GM19240 (cell line): ENCODE measurements at regions not wholly inside any gene's neighbourhood (a gene's known extent, or its start where the extent isn't known, plus 50 kb on each side); places are given as distances from the start of the nearest gene placed in this dataset.

ENCODE experiments used
- DNase-seq: peaks from one replicate; pipeline ENCODE4 v3.0.0; 2011; ENCODE audit warnings: low spot score; ENCODE audit not compliant: insufficient read length

DNA sequence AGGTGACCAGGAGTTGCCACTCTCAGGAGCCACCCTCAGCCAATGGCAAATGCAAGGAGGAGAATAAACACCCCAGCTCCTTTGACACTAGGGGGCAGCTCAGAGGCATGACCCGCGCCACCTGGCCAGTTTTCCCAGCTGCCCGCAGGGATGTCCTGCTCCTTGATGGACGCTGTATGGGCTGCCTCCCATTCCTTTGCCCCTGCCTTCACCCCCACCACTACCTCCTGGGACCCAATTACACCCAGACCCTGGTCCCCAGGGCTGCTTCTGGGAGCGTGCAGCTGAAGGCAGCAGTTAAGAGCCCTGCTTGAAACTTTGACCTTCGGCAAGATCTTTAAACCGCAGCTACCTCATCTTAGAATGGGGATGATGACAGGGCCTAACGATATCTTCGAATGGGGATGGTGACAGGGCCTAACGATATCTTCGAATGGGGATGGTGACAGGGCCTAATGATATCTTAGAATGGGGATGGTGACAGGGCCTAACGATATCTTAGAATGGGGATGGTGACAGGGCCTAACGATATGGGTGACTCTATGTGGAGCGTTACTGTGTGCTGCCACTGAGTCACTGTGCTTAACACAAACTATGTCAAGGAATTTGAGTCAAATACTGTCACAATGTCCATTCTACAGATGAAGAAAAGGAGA lies 163.0 kb upstream of the KAZN start:
- no peak for DNase-seq

- DNase-seq, result no peak
Observed at GRCh38 chr1:14437417-14437918, 161.0 kb upstream of the KAZN start.

DNA sequence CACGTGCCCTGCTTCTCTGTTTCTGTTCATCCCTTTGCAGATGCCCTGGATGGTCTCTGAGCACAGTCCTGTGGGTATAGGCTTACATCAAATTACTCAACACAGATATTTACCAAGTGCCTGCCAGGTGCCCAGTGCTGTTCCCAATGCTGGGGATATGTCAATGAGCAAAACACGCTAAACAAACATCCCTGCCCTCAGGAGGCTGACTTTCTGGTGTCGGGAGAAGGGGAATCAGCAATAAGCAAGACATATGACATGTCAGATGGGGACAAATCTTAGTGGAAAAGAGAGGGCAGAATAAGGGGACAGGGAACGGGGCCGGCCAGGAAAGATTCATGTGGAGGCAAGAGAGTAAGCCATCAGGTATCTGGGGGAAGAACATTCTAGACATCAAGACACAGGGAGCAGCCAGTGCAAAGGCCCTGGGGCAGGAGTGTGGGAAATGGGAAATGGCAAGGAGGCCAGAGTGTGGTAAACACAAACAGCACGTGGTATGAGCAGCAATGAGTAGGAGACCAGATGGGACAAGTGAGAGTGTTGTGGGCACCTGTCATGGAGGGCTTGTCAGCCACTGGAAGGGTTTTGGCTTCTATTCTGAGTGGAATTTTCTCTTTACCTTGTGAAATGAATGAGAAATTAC lies 160.2 kb upstream of the KAZN start:
- DNase-seq, result no peak

GRCh38 chr1:14439015-14439414 lies 159.5 kb upstream of the KAZN start:
- DNase-seq, result no peak

DNA sequence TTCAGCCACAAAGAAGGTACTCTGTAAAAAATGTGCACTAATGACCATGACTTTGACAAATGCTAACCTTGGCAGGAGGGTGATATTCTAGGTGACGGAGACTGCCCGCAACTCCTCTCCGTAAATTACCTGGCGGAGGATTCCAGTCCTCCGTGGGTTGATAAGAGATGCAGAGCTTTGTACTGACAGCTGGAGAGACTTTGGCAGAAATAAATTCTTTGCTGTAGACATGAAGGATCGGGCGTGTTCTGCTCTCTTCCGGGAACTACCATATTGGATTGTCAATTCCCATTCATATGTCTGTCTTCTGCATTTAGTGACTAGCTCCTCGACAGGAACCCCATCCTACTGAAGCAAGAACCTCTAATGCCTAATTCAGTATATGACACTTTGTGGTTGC lies 158.3 kb upstream of the KAZN start:
- no peak for DNase-seq

- no peak for DNase-seq
Observed at GRCh38 chr1:14440731-14441130, 157.8 kb upstream of the KAZN start.

GRCh38 chr1:14441302-14441741 lies 157.2 kb upstream of the KAZN start:
- no peak for DNase-seq

GRCh38 chr1:14442669-14443068 lies 155.8 kb upstream of the KAZN start:
- DNase-seq, result no peak

- DNase-seq, result no peak
Observed at GRCh38 chr1:14443164-14443787, 155.2 kb upstream of the KAZN start.

DNA sequence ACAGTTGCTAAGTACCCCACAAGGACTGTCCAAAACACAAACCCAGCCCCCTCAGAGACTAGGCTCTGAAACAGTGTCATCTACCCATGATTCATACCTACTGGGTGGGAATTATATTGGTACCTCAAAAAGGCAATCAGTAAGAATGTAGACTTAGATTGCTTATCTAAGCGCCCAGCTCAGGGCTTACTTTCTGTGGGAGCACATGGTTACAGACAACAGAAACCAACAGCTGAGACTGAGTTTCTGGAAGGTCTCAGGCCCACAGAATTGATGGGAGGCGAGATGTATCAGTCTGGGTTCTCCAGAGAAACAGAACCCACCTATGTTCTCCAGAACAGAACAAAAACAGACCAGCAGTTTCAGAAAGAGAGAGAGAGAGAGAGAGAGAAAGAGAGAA lies 147.3 kb upstream of the KAZN start:
- no peak for DNase-seq

GRCh38 chr1:14452551-14452950 lies 145.9 kb upstream of the KAZN start:
- no peak for DNase-seq

DNA sequence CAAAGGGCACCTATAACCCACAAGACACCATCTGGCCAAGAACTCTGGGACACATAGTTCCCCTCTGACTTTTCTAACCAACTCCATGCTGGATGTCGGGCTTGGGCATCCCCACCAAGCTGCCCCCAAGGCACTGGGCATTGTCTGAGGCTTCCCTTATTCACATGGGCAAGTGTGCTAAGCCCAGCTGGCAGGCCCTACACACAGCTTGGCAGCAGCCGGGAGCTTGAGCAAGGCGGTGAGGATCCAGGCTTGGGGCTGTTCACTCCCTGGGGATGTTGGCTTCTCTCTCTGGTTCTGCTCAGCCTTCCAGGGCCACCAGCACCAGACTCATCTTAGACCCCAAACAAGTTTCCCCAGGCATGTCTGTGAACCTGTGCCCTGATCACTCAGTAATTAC lies 138.3 kb upstream of the KAZN start:
- DNase-seq, result no peak

DNA sequence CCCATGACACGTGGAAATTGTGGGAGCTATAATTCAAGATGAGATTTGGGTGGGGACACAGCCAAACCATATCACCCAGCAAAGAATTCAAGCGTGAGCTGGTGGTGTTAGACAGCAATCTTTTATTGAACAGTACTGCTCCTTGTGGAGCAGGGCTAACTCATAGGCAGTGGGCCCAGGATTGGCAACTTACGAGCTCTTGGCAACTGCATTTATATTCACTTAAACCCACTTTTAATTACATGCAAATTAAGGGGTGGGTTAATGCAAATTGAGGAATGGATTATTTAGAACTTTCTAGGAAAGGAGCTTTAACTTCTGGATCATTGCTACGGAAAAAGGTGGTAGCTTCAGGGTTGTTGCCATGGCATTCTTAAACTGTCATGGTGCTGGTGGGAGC lies 135.6 kb upstream of the KAZN start:
- no peak for DNase-seq

DNA sequence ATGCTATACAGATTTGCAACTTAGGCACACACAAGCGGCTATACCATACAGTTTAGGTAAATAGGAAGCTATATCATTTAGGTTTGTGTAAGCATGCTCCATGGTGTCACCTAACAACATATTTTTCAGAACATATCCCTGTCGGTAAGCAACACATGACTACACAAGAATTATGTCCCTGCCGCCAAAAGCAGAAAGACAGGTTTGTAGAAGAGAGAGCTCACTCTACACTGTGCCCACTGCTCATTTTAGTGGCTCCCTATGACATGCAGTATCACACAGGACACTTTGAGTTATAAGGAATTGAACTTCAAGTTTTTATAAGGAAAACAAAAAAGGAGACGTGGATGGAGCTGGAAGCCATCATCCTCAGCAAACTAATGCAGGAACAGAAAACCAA lies 132.5 kb upstream of the KAZN start:
- no peak for DNase-seq

GRCh38 chr1:14467112-14467511 lies 131.4 kb upstream of the KAZN start:
- DNase-seq, result no peak

- no peak for DNase-seq
Observed at GRCh38 chr1:14468751-14469150, 129.7 kb upstream of the KAZN start.

- no peak for DNase-seq
Observed at GRCh38 chr1:14470802-14471201, 127.7 kb upstream of the KAZN start.

DNA sequence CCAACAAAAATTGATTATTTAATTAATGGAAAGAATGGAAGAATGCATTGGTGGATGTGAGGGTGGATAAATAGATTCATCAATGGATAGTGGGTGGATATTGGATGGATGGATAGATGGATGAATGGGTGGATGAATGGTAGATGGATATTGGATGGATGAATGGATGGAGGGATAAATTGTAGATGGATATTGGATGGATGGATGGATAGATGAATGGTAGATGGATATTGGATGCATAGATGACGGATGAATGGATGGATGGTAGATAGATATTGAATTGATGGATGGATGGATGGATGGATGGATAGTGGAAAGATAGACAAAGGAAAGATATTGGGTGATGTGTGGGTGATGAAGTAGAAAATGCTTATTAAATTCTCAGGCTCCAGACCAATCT lies 123.6 kb upstream of the KAZN start:
- DNase-seq, result no peak

DNA sequence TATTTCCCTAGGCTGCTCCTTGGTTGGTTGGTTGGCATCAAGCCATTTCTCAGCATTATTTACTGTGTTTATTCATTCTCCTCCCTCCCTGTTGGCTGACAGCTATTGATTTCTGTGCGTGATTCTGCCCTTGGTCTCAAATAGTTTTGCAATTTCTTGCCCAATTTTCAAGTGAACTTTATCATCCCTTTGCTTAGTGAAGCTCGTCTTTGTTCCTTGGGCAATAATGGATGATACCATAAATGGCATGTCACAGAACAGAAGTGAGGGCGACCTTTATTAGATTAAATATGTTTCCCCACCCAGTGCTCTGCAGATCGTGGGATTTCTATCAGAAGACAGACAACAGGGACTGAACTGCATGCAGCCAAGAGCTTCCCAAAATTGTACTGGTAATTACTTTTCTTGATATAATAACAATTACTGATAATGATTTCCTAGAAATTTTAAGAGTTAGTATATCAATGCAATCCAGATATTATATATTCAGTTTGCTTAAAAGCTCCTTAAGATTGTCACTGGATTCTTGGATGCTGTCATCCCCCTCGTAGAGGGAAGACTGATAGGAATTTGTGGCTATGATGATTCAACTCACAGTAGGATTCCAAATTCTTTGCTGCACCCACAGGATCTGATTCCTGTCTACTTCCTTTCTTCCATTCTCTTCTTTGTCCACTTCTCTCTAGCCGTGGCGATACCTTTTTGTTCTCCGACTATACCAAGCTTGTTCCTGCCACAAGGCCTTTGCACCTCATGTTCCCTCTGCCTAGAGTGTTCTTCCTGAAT lies 122.1 kb upstream of the KAZN start:
- DNase-seq, result no peak

GRCh38 chr1:14478120-14478519 lies 120.4 kb upstream of the KAZN start:
- DNase-seq, result no peak

- DNase-seq, result no peak
Observed at GRCh38 chr1:14479865-14480264, 118.6 kb upstream of the KAZN start.
